Erythroblast (primary cell): ENCODE measurements at regions not wholly inside any gene's neighbourhood (a gene's known extent, or its start where the extent isn't known, plus 50 kb on each side); places are given as distances from the start of the nearest gene placed in this dataset.

Experiments
- GATA1 ChIP-seq: IDR thresholded peaks from 2 replicates; pipeline ENCODE4 v1.6.1; 2011; ENCODE audit warnings: low read depth, mild to moderate bottlenecking, control low read depth, low read length, moderate library complexity
- POLR2A ChIP-seq: IDR thresholded peaks from 2 replicates; pipeline ENCODE4 v1.6.1; 2011; ENCODE audit warnings: mild to moderate bottlenecking, low read length

DNA sequence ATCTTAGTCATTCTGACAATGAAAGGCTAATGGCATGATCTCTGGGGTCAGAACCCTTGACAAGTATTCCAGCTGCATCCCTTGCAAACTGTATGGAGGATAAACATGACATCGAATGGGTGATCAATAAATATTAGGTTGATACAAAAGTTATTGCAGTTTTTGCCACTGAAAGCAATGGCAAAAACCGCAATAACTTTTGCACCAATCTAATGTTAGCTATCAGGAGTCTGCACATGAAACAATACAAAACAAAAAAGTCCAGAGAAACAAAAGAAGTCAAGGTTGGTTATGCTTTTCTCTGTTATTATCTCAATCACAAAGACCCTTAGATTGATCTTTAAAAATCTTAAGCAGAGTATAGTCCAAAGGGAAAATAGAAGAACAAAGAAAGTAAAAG lies 292.7 kb downstream of the DUSP10 start:
- no peak for TF ChIP-seq POLR2A
- no peak for TF ChIP-seq GATA1
